ENCODE measurements at regions not wholly inside any gene's neighbourhood (a gene's known extent, or its start where the extent isn't known, plus 50 kb on each side); places are given as distances from the start of the nearest gene placed in this dataset.

GRCh38 chrX:129093706-129094105 is 429.6 kb downstream of the SMARCA1 start:
- intact Hi-C loops (cut with DNase I), result no loop called here
- 71% methylated on average over 2 of the region's 2 CpGs for WGBS
- Histone ChIP-seq H3K9me3 (no peaks in the 10 kb centered on the region), H3K4me1 (replicated peaks) (no peaks in the 10 kb centered on the region), H3K36me3 (no peaks in the 10 kb centered on the region), H3K4me3 (no peak overlapping the region), H3K27ac (no peak overlapping the region), H3K27me3 (replicated peaks; ENCODE audit: insufficient read depth) (no peaks in the 10 kb centered on the region)
- no peak for DNase-seq (ENCODE audit: low spot score)
- TF ChIP-seq CTCF (IDR thresholded peaks at IDR 0.05) (no peak), POLR2A (IDR thresholded peaks at IDR 0.05) (no peak), POLR2AphosphoS5 (IDR thresholded peaks at IDR 0.05) (no peak)

- H3K4me3 ChIP-seq, result no peak overlapping the region
- no peaks in the 10 kb centered on the region for H3K36me3 ChIP-seq
- no peak overlapping the region for H3K27ac ChIP-seq
- H3K9me3 ChIP-seq, result no peaks in the 10 kb centered on the region
- no peaks in the 10 kb centered on the region for H3K4me1 ChIP-seq (replicated peaks)
- DNase-seq (ENCODE audit: low spot score), result no peak
- no peaks in the 10 kb centered on the region for H3K27me3 ChIP-seq (replicated peaks; ENCODE audit: insufficient read depth)
- TF ChIP-seq POLR2AphosphoS5 (IDR thresholded peaks at IDR 0.05) (no peak), CTCF (IDR thresholded peaks at IDR 0.05) (no peak), POLR2A (IDR thresholded peaks at IDR 0.05) (no peak)
- intact Hi-C loops (cut with DNase I), result no loop called here
Measured at GRCh38 chrX:129092757-129093156, 430.5 kb downstream of the SMARCA1 start.

- H3K4me3 ChIP-seq, result no peak overlapping the region
- intact Hi-C loops (cut with DNase I), result no loop called here
- H3K36me3 ChIP-seq, result no peaks in the 10 kb centered on the region
- 45% methylated on average over 2 of the region's 2 CpGs for WGBS
- DNase-seq (ENCODE audit: low spot score), result no peak
- no peak overlapping the region for H3K27ac ChIP-seq
- H3K27me3 ChIP-seq (replicated peaks; ENCODE audit: insufficient read depth), result no peaks in the 10 kb centered on the region
- no peaks in the 10 kb centered on the region for H3K4me1 ChIP-seq (replicated peaks)
- H3K9me3 ChIP-seq, result no peaks in the 10 kb centered on the region
- no peak for TF ChIP-seq CTCF (IDR thresholded peaks at IDR 0.05)
- no peak for TF ChIP-seq POLR2A (IDR thresholded peaks at IDR 0.05)
- no peak for TF ChIP-seq POLR2AphosphoS5 (IDR thresholded peaks at IDR 0.05)
Measured at GRCh38 chrX:129092242-129092641, 431.0 kb downstream of the SMARCA1 start.

- intact Hi-C loops (cut with DNase I), result no loop called here
- DNase-seq (ENCODE audit: low spot score), result no peak
Measured at GRCh38 chrX:129091097-129091496, 432.2 kb downstream of the SMARCA1 start.

More at GRCh38 chrX:129091097-129091496, 432.2 kb downstream of the SMARCA1 start:
- H3K27me3 ChIP-seq (replicated peaks; ENCODE audit: insufficient read depth), result no peaks in the 10 kb centered on the region
- TF ChIP-seq POLR2AphosphoS5 (IDR thresholded peaks at IDR 0.05) (no peak), CTCF (IDR thresholded peaks at IDR 0.05) (no peak), POLR2A (IDR thresholded peaks at IDR 0.05) (no peak)
- no peaks in the 10 kb centered on the region for H3K36me3 ChIP-seq
- H3K4me3 ChIP-seq, result no peak overlapping the region
- H3K9me3 ChIP-seq, result no peaks in the 10 kb centered on the region
- 42% methylated on average over 2 of the region's 2 CpGs for WGBS
- H3K4me1 ChIP-seq (replicated peaks), result no peaks in the 10 kb centered on the region
- H3K27ac ChIP-seq, result no peak overlapping the region

Measured in prostate gland (tissue), 2 donors.